Heart right ventricle (tissue), 16 donors: ENCODE measurements at regions not wholly inside any gene's neighbourhood (a gene's known extent, or its start where the extent isn't known, plus 50 kb on each side); places are given as distances from the start of the nearest gene placed in this dataset.
A peak's percentile ranks its signal among the peaks of the same experiment; 100 is the strongest.

Experiments
- ATAC-seq, 8 donors: fragments of 200-7000 bp; cut with Tn5 transposase; one replicate each; pipeline ENCODE4 v1.9.1; 2020; ENCODE audit warnings: mild to moderate bottlenecking in 8 of 8, moderate library complexity in 8 of 8, moderate number of reproducible peaks in 1 of 8
- DNase-seq, 2 donors: peaks; one replicate each; pipeline ENCODE4 v3.0.0-alpha.2; 2020
- H3K27ac ChIP-seq, 10 donors: fragments of 200-600 bp; sonication (generic) in 2 of 10; one replicate each; pipeline versions ENCODE4 v1.5.0 to v1.8.0; 2020 to 2022; ENCODE audit warnings: mild to moderate bottlenecking in 3 of 10
- H3K27me3 ChIP-seq, 7 donors: fragments of 200-600 bp; one replicate each; pipeline ENCODE4 v1.8.0; 2021 to 2022; ENCODE audit warnings: mild to moderate bottlenecking in 2 of 7
- H3K36me3 ChIP-seq, 9 donors: fragments of 200-600 bp; sonication (generic) in 1 of 9; one replicate each; pipeline versions ENCODE4 v1.5.0 to v1.8.0; 2020 to 2022; ENCODE audit warnings: mild to moderate bottlenecking in 2 of 9
- H3K4me1 ChIP-seq, 9 donors: fragments of 200-600 bp; sonication (generic) in 1 of 9; one replicate each; pipeline versions ENCODE4 v1.5.0 to v1.8.0; 2020 to 2022; ENCODE audit warnings: mild to moderate bottlenecking in 4 of 9
- H3K4me3 ChIP-seq, 10 donors: fragments of 200-600 bp; sonication (generic) in 2 of 10; one replicate each; pipeline versions ENCODE4 v1.5.0 to v1.8.0; 2020 to 2022; ENCODE audit warnings: mild to moderate bottlenecking in 7 of 10, moderate library complexity in 2 of 10
- H3K9me3 ChIP-seq, 11 donors: fragments of 200-600 bp in 10 of 11; sonication (generic) in 2 of 11; one replicate each; pipeline versions ENCODE4 v1.5.0 to v1.8.0; 2013 to 2022; ENCODE audit warnings: mild to moderate bottlenecking in 2 of 11, control low read depth in 1 of 11, moderate library complexity in 1 of 11
- CTCF ChIP-seq, 9 donors: fragments of 200-600 bp; sonication (generic) in 2 of 9; IDR thresholded peaks; one replicate each; pipeline versions ENCODE4 v1.5.0 to v1.8.0; 2021 to 2022; ENCODE audit warnings: antibody characterized with exemption in 9 of 9, mild to moderate bottlenecking in 5 of 9, moderate library complexity in 1 of 9
- WGBS, 2 donors: extraction: QIAGEN DNeasy Blood & Tissue Kit; methylation state at CpG; one replicate each; pipeline ENCODE4 v1.1.7; 2013; ENCODE audit warnings: inconsistent platforms in 1 of 2; 5-methylcytosine and 5-hydroxymethylcytosine counted together
- intact Hi-C, 10 donors: fragments of 100-400 bp; cut with DNase I; formaldehyde crosslinking; loops; one replicate each; pipeline versions ENCODE4 v1.11.1 to v1.14.2; 2022
- donor health status: Arrhythmogenic right ventricular cardiomyopathy.
- donor health status: ischemic (EF 13 %, LVEDD 7.1; RV severe dilation, severe dysfunction).
- donor health status: healthy with polysubstance abuse.
- donor health status: DM: no; HTN: yes; CAD: no.
- donor health status: DM: no; HTN: no; CAD: no.
- donor health status: ischemic (EF 25% LVEDD 6.9; RV normal size, moderate dysfunction).
- donor health status: ischemic (EF 25% LVEDD 5.7; RV mildly dilated, moderate dysfunction).
- donor health status: healthy.
- donor health status: DM: yes; HTN: yes; CAD: no.
- donor health status: Ischemic cardiomyopathy.
- donor health status: ischemic (EF 35%, LVEDD 5.7; RV mildly dilated, moderate dysfunction).
- donor health status: nonischemic (EF 11% LVEDD 7.7; RV severe dilation, severe dysfunction).
- donor health status: DM: yes; HTN: yes; CAD: no.
- donor health status: PGD.
- donor health status: ischemic (EF 29% LVEDD 5.4; RV normal size, mild dysfunction).
- donor health status: nonischemic (EF 23%, LVEDD 6.1; RV moderate dilation, normal function).

GRCh38 chr10:8180360-8181109, 126.0 kb downstream of the GATA3 start:
- Histone ChIP-seq H3K9me3 (no peaks in the 10 kb centered on the region), H3K4me1 (peaks cover 0 to 16% (median 0%) of the 10 kb centered on the region in 9 donors), H3K4me3 (no peak overlapping the region), H3K27ac (no peak overlapping the region), H3K27me3 (peaks cover 0 to 4% (median 0%) of the 10 kb centered on the region in 7 donors), H3K36me3 (no peaks in the 10 kb centered on the region)
- 83% methylated on average over 9 of the region's 9 CpGs for WGBS, 2 donors
- ATAC-seq (no peak), DNase-seq (no peak)
- no peak for TF ChIP-seq CTCF (IDR thresholded peaks at IDR 0.05)
- intact Hi-C loops: no loop called here

- ATAC-seq: no peak
- H3K4me3 ChIP-seq: no peak overlapping the region
- TF ChIP-seq CTCF (IDR thresholded peaks at IDR 0.05): no peak
Measured at GRCh38 chr10:8181496-8182157, 127.1 kb downstream of the GATA3 start.

GRCh38 chr10:8182806-8183205, 128.3 kb downstream of the GATA3 start:
- no peak for ATAC-seq
- H3K4me1 ChIP-seq: peaks cover 0 to 16% (median 0%) of the 10 kb centered on the region in 9 donors
- peaks cover 0 to 4% (median 0%) of the 10 kb centered on the region in 7 donors for H3K27me3 ChIP-seq
- no peak for DNase-seq
- H3K9me3 ChIP-seq: no peaks in the 10 kb centered on the region
- no peak overlapping the region for H3K27ac ChIP-seq
- no peaks in the 10 kb centered on the region for H3K36me3 ChIP-seq
- intact Hi-C loops: no loop called here
- WGBS, 2 donors: 69 to 75% methylated on average over 3 of the region's 3 CpGs
- no peak overlapping the region for H3K4me3 ChIP-seq
- TF ChIP-seq CTCF (IDR thresholded peaks at IDR 0.05): no peak

More at GRCh38 chr10:8181496-8182157, 127.1 kb downstream of the GATA3 start:
- Histone ChIP-seq H3K9me3 (no peaks in the 10 kb centered on the region), H3K36me3 (no peaks in the 10 kb centered on the region), H3K27ac (no peak overlapping the region), H3K4me1 (peaks cover 0 to 16% (median 0%) of the 10 kb centered on the region in 9 donors), H3K27me3 (peaks cover 0 to 4% (median 0%) of the 10 kb centered on the region in 7 donors)
- DNase-seq: no peak
- 88 to 89% methylated on average over 11 of the region's 11 CpGs for WGBS, 2 donors
- intact Hi-C loops: no loop called here

- 54 to 66% methylated on average over 5 of the region's 5 CpGs for whole genome bisulfite sequencing, 2 donors
- no peak overlapping the region for H3K4me3 ChIP-seq
- peaks cover 0 to 16% (median 0%) of the 10 kb centered on the region in 9 donors for H3K4me1 ChIP-seq
- DNase-seq: no peak
- peaks cover 0 to 6% (median 0%) of the 10 kb centered on the region in 7 donors for H3K27me3 ChIP-seq
- intact Hi-C loops: no loop called here
- H3K9me3 ChIP-seq: no peaks in the 10 kb centered on the region
- TF ChIP-seq CTCF (IDR thresholded peaks at IDR 0.05): no peak
- no peaks in the 10 kb centered on the region for H3K36me3 ChIP-seq
- peak in 3 of 8 donors; percentile 42 to 57 (median 48) for ATAC-seq
- peak overlapping the region in 1 of 10 donors; percentile 15 for H3K27ac ChIP-seq
Measured at GRCh38 chr10:8183241-8183704, 128.8 kb downstream of the GATA3 start.
